Fibroblast of villous mesenchyme (primary cell): ENCODE measurements at regions not wholly inside any gene's neighbourhood (a gene's known extent, or its start where the extent isn't known, plus 50 kb on each side); places are given as distances from the start of the nearest gene placed in this dataset.

Experiments
- DNase-seq: peaks from one replicate; pipeline ENCODE4 v3.0.0-alpha.2; 2010; ENCODE audit warnings: low read depth
- H3K4me3 ChIP-seq: 2 replicates; pipeline ENCODE4 v1.5.1; 2011; ENCODE audit warnings: low read depth, mild to moderate bottlenecking, low read length
- CTCF ChIP-seq: IDR thresholded peaks from 2 replicates; pipeline ENCODE4 v1.5.1; 2012; ENCODE audit warnings: low read depth, mild to moderate bottlenecking, low read length; ENCODE audit not compliant: insufficient read depth

- no peak overlapping the region for H3K4me3 ChIP-seq
- DNase-seq, result peak; percentile 26
- no peak for TF ChIP-seq CTCF
Observed at GRCh38 chr2:176685908-176686307, 416.7 kb downstream of the MTX2 start.

- no peak overlapping the region for H3K4me3 ChIP-seq
- DNase-seq, result no peak
Observed at GRCh38 chr2:176686328-176686727, 417.1 kb downstream of the MTX2 start.

GRCh38 chr2:176687342-176687741 is 418.1 kb downstream of the MTX2 start:
- no peak overlapping the region for H3K4me3 ChIP-seq
- no peak for DNase-seq
- TF ChIP-seq CTCF, result no peak

More at GRCh38 chr2:176686328-176686727, 417.1 kb downstream of the MTX2 start:
- TF ChIP-seq CTCF, result no peak

GRCh38 chr2:176687944-176688343 is 418.7 kb downstream of the MTX2 start:
- DNase-seq, result no peak
- TF ChIP-seq CTCF, result no peak
- H3K4me3 ChIP-seq, result no peak overlapping the region

- DNase-seq, result no peak
- no peak for TF ChIP-seq CTCF
- H3K4me3 ChIP-seq, result no peak overlapping the region
Observed at GRCh38 chr2:176689711-176690110, 420.5 kb downstream of the MTX2 start.

GRCh38 chr2:176691471-176691870 is 422.2 kb downstream of the MTX2 start:
- no peak for TF ChIP-seq CTCF
- H3K4me3 ChIP-seq, result no peak overlapping the region
- DNase-seq, result no peak

- no peak for TF ChIP-seq CTCF
- no peak for DNase-seq
- no peak overlapping the region for H3K4me3 ChIP-seq
Observed at GRCh38 chr2:176692533-176692932, 423.3 kb downstream of the MTX2 start.
